IMR-90 (cell line): ENCODE measurements at regions not wholly inside any gene's neighbourhood (a gene's known extent, or its start where the extent isn't known, plus 50 kb on each side); places are given as distances from the start of the nearest gene placed in this dataset.

Experiments
- ATAC-seq: fragments of 200-7000 bp; cut with Tn5 transposase; 2 replicates; pipeline ENCODE4 v1.9.1; 2020; ENCODE audit warnings: low read depth, mild to moderate bottlenecking, moderate library complexity
- BruUV-seq: library from RNA; stranded (reverse); fragments of 400-500 nt; replicated peaks from 2 replicates; lab custom pipeline; 2021; lab: Mats Ljungman, UMichigan
- CTCF ChIA-PET: fragments of 300-600 bp; formaldehyde crosslinking; extraction: SDS; loops from one replicate; lab custom pipeline; 2021; ENCODE audit warnings: antibody characterized with exemption; lab: Yijun Ruan, JAX
- POLR2A ChIA-PET: fragments of 300-600 bp; sonication (Branson Sonifier 250); formaldehyde crosslinking; loops from one replicate; lab custom pipeline; 2022; ENCODE audit warnings: antibody characterized with exemption; ENCODE audit not compliant: unreplicated experiment; lab: Charles Lee
- DNase-seq: peaks from one replicate; pipeline ENCODE4 v3.0.0; 2013
- H2AFZ ChIP-seq: replicated peaks from 2 replicates; pipeline ENCODE3; 2013; ENCODE audit warnings: low read length, mild to moderate bottlenecking; ENCODE audit not compliant: poor library complexity
- H2AK5ac ChIP-seq: 2 replicates; pipeline ENCODE4 v1.6.1; 2013; ENCODE audit warnings: low read depth, low read length, inconsistent platforms
- H2AK9ac ChIP-seq: replicated peaks from 2 replicates; pipeline ENCODE3; 2013; ENCODE audit warnings: mild to moderate bottlenecking, low read depth, low read length, moderate library complexity; ENCODE audit not compliant: poor library complexity
- H2BK120ac ChIP-seq: 2 replicates; pipeline ENCODE4 v1.6.1; 2013; ENCODE audit warnings: low read depth, low read length, inconsistent platforms
- H2BK15ac ChIP-seq: 3 replicates; pipeline ENCODE4 v1.6.1; 2013; ENCODE audit warnings: low read depth, low read length, inconsistent platforms
- H2BK20ac ChIP-seq: 2 replicates; pipeline ENCODE4 v1.6.1; 2013; ENCODE audit warnings: low read depth, mild to moderate bottlenecking, inconsistent platforms, low read length, moderate library complexity
- H2BK5ac ChIP-seq: 2 replicates; pipeline ENCODE4 v1.6.1; 2013; ENCODE audit warnings: mild to moderate bottlenecking, low read depth, low read length, inconsistent platforms; ENCODE audit not compliant: poor library complexity, severe bottlenecking
- H3K14ac ChIP-seq: replicated peaks from 2 replicates; pipeline ENCODE4 v1.6.1; 2013; ENCODE audit warnings: low read depth, low read length, inconsistent platforms
- H3K18ac ChIP-seq: 2 replicates; pipeline ENCODE4 v1.6.1; 2013; ENCODE audit warnings: low read depth, low read length, control low read depth
- H3K23ac ChIP-seq: 2 replicates; pipeline ENCODE4 v1.6.1; 2013; ENCODE audit warnings: low read depth, low read length, inconsistent platforms
- H3K27ac ChIP-seq: 2 replicates; pipeline ENCODE4 v1.5.1; 2013; ENCODE audit warnings: mild to moderate bottlenecking, control low read depth, low read length; ENCODE audit not compliant: insufficient read depth
- H3K27me3 ChIP-seq: 2 replicates; pipeline ENCODE4 v1.6.1; 2013; ENCODE audit warnings: low read length; ENCODE audit not compliant: control insufficient read depth, insufficient read depth
- H3K36me3 ChIP-seq: 2 replicates; pipeline ENCODE4 v1.6.1; 2013; ENCODE audit warnings: low read length, mixed read lengths; ENCODE audit not compliant: control insufficient read depth, insufficient read depth
- H3K4ac ChIP-seq: 2 replicates; pipeline ENCODE4 v1.6.1; 2013; ENCODE audit warnings: low read depth, low read length, inconsistent platforms
- H3K4me1 ChIP-seq: 2 replicates; pipeline ENCODE4 v1.6.1; 2013; ENCODE audit warnings: low read length, mixed read lengths; ENCODE audit not compliant: control insufficient read depth, insufficient read depth
- H3K4me2 ChIP-seq: 2 replicates; pipeline ENCODE4 v1.6.1; 2013; ENCODE audit warnings: low read depth, mild to moderate bottlenecking, control low read depth, low read length, moderate library complexity
- H3K4me3 ChIP-seq: 2 replicates; pipeline ENCODE4 v1.5.1; 2013; ENCODE audit warnings: low read depth, mild to moderate bottlenecking, control low read depth, low read length, moderate library complexity; ENCODE audit not compliant: insufficient read depth
- H3K56ac ChIP-seq: 2 replicates; pipeline ENCODE4 v1.6.1; 2013; ENCODE audit warnings: low read length, inconsistent platforms; ENCODE audit not compliant: insufficient read depth; ENCODE audit errors: extremely low read depth
- H3K79me1 ChIP-seq, 2 experiments: 2 replicates each; pipeline ENCODE4 v1.6.1; 2013; ENCODE audit warnings: low read length in 2 of 2, inconsistent platforms in 1 of 2, low read depth in 1 of 2
- H3K9ac ChIP-seq: 2 replicates; pipeline ENCODE4 v1.6.1; 2013; ENCODE audit warnings: low read depth, low read length, control low read depth
- H3K9me1 ChIP-seq: 2 replicates; pipeline ENCODE4 v1.6.1; 2013; ENCODE audit warnings: low read length, inconsistent platforms; ENCODE audit not compliant: insufficient read depth
- H3K9me3 ChIP-seq: 2 replicates; pipeline ENCODE4 v1.6.1; 2013; ENCODE audit warnings: low read length; ENCODE audit not compliant: control insufficient read depth, insufficient read depth
- H4K20me1 ChIP-seq: 2 replicates; pipeline ENCODE4 v1.6.1; 2013; ENCODE audit warnings: low read length, inconsistent platforms; ENCODE audit not compliant: insufficient read depth
- H4K5ac ChIP-seq: 2 replicates; pipeline ENCODE4 v1.6.1; 2013; ENCODE audit warnings: mild to moderate bottlenecking, low read depth, low read length, control low read depth
- H4K8ac ChIP-seq, 2 experiments: 2 replicates each; pipeline ENCODE4 v1.6.1; 2013; ENCODE audit warnings: low read depth in 2 of 2, low read length in 2 of 2, control low read depth in 1 of 2, inconsistent platforms in 1 of 2
- H4K91ac ChIP-seq: 2 replicates; pipeline ENCODE4 v1.6.1; 2013; ENCODE audit warnings: low read depth, low read length, inconsistent platforms; ENCODE audit not compliant: insufficient read depth
- FOS ChIP-seq: fragments of 150-350 bp; IDR thresholded peaks from 2 replicates; pipeline ENCODE4 v1.6.1; 2016; ENCODE audit warnings: low read depth, low read length
- WGBS, 2 experiments: methylation state at CpG; one replicate each; pipeline versions ENCODE4 v1.1.5 to v1.1.7; 2013; ENCODE audit warnings: missing lambda C conversion rate in 2 of 2; ENCODE audit not compliant: insufficient read length in 1 of 2; ENCODE audit errors: extremely low coverage in 2 of 2; 5-methylcytosine and 5-hydroxymethylcytosine counted together
- dilution Hi-C: fragments of 300-500 bp; cut with HindIII; formaldehyde crosslinking; loops from one replicate; pipeline ENCODE4 v1.14.3; 2018; ENCODE audit warnings: low sequenced_read_pairs; ENCODE audit not compliant: unreplicated experiment
- in situ Hi-C: fragments of 300-500 bp; cut with MboI; formaldehyde crosslinking; loops from 3 replicates; pipeline ENCODE4 v1.14.3; 2019; ENCODE audit warnings: low sequenced_read_pairs, inconsistent platforms, mixed read lengths
- intact Hi-C: fragments of 100-400 bp; cut with micrococcal nuclease; formaldehyde crosslinking; loops from 2 replicates; pipeline ENCODE4 v1.10.0; 2022

DNA sequence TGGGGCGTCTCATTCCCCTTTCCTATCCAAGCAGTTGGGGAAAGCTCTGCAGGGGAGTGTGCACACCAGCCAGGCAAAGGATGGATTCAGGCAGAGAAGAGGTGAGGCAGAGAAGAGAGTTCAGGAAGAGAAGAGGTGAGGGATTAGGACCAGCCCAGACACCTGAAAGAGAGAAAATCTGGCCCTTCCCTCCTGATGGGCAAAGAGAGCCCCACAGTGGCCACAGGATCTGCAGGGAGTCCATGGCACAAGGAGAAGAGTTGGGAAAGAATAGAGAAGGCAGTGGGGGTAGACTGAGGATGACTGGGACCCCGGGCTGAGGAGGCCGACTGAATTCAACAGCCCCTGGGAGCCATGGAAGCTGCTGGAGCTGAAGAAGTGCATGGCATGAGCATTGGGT lies 140.4 kb upstream of the ZMIZ1 start:
- 86% methylated on average over 2 of the region's 3 CpGs; no CpG with 5 or more reads in 1 of the 2 experiments for WGBS, 2 experiments
- no TSS peak for BruUV-seq
- intact Hi-C loops, result no loop called here

More for the DNA sequence above, 140.4 kb upstream of the ZMIZ1 start:
- ChIA-PET POLR2A (interaction anchor here (0.5 kb wide), 1 partner anchor 8 kb away, joined by 3 read pairs; no protein-coding TSS in a partner anchor), CTCF (no interaction called here)
- no peak overlapping the region for H2BK5ac ChIP-seq
- H2AK5ac ChIP-seq, result no peak overlapping the region
- no peak overlapping the region for H2AK9ac ChIP-seq
- no peak overlapping the region for H3K9ac ChIP-seq
- ATAC-seq (no peak), DNase-seq (no peak)
- H3K79me1 ChIP-seq, result no peaks in the 10 kb centered on the region
- H2BK20ac ChIP-seq, result no peak overlapping the region
- H3K4me1 ChIP-seq, result peaks cover 21% of the 10 kb centered on the region
- H3K23ac ChIP-seq, result no peak overlapping the region
- no peak overlapping the region for H3K18ac ChIP-seq
- in situ Hi-C loops, result no loop called here
- no peak overlapping the region for H3K4me3 ChIP-seq
- TF ChIP-seq FOS, result no peak
- no peak overlapping the region for H3K56ac ChIP-seq
- no peaks in the 10 kb centered on the region for H3K36me3 ChIP-seq
- no peak overlapping the region for H2BK120ac ChIP-seq
- no peak overlapping the region for H3K4ac ChIP-seq
- H2AFZ ChIP-seq, result no peak overlapping the region
- H3K9me3 ChIP-seq, result no peaks in the 10 kb centered on the region
- no peak overlapping the region for H2BK15ac ChIP-seq
- H3K27ac ChIP-seq, result no peak overlapping the region
- H4K8ac ChIP-seq, result no peak overlapping the region
- H4K5ac ChIP-seq, result no peak overlapping the region
- dilution Hi-C loops, result no loop called here
- no peak overlapping the region for H3K4me2 ChIP-seq
- H4K91ac ChIP-seq, result no peak overlapping the region
- no peaks in the 10 kb centered on the region for H3K27me3 ChIP-seq
- no peak overlapping the region for H3K14ac ChIP-seq
- peaks cover 6% of the 10 kb centered on the region; the same call in 1 of the 2 replicates for H4K20me1 ChIP-seq
- peaks cover 27% of the 10 kb centered on the region for H3K9me1 ChIP-seq
